NCI-H2081 treated with DMSO at 0.1 percent for 48 hours (cell line): ENCODE measurements at regions not wholly inside any gene's neighbourhood (a gene's known extent, or its start where the extent isn't known, plus 50 kb on each side); places are given as distances from the start of the nearest gene placed in this dataset.

Experiments
- DNase-seq: peaks from one replicate; lab custom pipeline; 2025; lab: John Stamatoyannopoulos, UW

DNA sequence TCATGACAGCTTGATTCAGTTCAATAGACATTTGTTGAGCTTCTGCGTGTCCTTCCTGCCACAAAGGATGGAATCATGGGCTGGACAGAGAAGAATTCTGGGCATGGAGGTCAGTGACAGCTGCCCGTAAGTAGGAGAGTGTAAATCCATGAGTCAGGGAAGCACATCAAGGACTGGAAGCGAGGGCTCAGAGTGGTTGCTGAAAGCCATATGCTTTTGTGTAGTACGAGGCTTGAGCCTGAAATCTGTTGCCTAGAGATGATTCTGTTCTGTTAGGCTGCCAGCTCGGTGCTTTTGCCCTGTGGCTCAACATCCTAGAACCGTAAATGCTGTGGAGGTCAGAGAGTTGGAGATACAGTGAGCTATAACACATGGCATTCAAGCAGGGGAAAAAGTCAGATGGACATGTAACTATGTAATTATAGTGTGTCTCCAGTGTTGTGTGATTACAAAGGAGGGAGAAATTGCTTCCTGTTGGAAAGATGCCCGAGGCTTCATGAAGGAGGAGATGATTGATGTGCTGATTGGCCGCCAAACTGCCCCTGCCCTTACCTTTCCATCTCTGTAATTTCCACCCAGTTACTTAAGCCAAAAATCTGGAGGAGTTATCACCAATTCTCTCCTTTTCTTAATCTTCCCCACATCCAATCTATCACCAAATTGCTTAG lies 92.8 kb upstream of the CACNA1E start:
- DNase-seq = peak; percentile 93

- no peak for DNase-seq
These were observed 91.9 kb upstream of the CACNA1E start for GRCh38 chr1:181391301-181391900.

- DNase-seq = no peak
These were observed 91.2 kb upstream of the CACNA1E start for GRCh38 chr1:181392133-181392532.

DNA sequence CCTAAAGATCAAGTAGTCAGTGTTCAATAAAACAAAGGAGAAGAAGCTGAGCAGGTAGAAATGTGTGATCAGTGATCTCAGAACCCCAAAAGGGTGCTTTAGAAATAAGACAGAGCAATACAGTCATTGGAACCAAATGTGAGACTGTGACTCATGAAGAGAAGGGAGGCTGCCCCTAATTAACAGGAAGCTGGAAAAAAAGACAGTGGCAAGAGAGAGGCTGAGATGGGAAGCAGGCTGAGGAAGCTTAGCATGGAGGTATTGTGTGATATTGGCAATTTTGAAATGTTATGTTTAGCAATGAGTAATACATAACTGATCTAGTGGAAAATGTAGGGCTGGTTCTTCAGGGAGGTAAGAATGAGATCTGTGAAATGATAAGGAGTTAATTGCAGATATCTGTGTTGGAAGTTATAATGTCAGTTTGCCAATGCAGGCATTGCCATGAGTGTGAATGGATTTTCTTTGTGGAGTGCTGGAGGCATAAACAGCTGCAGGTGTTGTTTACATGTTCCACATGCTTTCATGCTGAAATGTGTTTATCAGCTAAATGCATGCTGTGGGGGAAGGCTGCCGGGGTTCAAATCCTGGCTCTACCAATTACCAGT lies 90.6 kb upstream of the CACNA1E start:
- no peak for DNase-seq

DNA sequence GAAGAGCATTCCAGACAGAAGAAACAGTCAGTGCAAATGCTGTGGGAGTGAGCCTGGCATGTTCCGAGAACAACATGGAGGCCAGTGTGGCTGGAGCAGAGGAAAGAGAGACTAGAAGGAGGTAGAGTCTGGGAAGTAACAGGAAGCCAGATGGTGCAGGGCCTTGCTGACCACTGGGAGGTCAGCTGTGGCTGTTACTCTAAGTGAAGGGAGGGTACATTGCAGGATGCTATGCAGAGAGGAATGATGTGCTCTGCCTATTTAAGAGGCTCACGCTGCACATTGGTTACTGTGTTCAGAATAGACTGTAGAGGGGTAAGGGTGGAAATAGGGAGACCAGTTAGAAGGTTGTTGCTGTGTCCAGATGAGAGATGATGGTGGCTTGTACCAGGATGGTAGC lies 88.6 kb upstream of the CACNA1E start:
- no peak for DNase-seq

- no peak for DNase-seq
These were observed 87.1 kb upstream of the CACNA1E start for GRCh38 chr1:181396171-181396670.

- no peak for DNase-seq
These were observed 86.5 kb upstream of the CACNA1E start for GRCh38 chr1:181396811-181397210.

GRCh38 chr1:181397845-181398244 lies 85.5 kb upstream of the CACNA1E start:
- DNase-seq = no peak

GRCh38 chr1:181398544-181398943 lies 84.8 kb upstream of the CACNA1E start:
- no peak for DNase-seq

GRCh38 chr1:181405584-181405983 lies 77.7 kb upstream of the CACNA1E start:
- no peak for DNase-seq

DNA sequence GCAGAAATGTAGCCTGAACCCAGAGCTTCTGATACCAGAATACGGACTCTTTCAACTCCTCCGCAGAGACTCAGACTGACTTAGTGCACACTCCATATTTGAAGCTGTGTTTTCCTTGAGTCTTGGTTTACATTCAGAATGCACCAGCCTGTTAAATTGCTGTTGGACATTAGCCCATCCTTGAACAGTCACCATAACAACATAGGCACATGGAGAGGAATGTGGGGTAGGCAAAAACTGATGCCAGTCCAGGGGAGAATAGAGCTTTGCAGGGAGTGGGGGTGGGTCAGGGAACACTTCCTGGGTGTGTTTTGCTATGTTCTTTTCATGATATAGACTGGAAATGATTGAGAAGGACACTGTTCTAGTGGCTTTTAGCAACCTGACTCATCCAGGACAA lies 76.3 kb upstream of the CACNA1E start:
- no peak for DNase-seq

DNA sequence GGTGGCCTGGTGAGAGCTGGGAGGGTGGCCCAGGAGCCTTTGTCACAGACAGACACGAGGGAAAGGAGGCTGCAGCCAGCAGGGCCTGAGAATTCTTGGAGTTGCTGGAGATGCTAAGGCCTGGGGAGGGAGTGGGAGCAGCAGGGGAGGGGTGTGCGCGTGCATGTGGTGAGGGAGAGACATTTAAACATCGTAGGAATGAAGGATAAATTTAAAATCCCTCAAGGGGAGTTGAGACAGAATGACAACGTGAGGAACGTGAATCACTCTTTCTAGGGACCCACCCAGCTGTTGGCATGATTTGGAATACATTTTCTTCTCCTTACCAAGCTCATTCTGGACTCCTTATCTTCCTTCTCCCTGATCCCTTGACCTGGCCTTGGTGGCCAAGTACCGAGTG lies 73.3 kb upstream of the CACNA1E start:
- DNase-seq = no peak

DNA sequence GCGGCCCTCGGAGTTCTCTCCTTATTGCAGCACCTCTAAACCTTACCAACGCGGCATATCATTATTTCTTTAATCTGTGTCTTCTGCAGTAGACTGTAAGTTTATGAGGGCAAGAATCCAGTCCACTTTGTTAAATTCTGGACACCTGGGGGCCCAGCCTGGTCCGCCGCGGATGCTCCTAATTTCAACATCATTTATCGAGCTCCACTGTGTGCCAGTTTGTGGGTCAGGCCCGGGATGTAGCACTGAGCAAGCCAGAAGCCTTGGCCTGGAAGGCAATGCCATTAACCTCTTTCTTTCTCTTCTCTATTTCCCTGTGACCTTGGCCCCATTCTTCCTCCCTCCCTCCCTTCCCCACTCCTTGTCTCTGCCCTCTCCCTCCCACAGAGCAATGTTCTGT lies 70.6 kb upstream of the CACNA1E start:
- DNase-seq = no peak

DNA sequence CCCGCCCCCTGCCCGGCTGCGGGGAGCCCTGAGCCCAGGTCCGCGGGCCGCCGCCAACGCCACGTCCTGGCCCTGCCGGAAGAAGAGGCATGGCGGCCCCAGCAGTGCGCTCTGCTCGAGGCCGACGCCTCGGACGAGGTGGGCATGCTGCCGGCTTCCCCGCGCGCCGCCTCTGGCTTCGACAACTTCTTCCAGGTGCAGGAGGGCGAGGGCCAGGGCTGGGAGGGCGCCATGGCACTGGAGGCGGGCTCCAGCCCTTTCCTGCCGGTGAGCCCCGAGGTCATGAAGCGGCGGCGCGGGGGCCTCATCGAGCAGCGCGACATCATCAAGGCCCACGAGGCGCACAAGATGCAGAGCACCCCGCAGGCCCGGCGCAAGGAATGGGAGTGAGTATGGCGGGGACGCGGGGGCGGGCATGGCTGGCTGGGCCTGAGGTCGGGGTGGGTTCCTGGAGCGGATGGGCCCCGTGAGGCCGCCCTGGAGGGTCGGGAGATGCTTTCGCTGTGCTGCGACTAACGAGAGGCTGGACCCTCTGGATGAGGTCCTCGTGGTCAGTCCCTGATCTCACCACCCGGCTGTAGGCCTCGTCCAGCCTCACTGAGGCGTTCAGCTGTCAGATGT lies 70.0 kb upstream of the CACNA1E start:
- no peak for DNase-seq

DNA sequence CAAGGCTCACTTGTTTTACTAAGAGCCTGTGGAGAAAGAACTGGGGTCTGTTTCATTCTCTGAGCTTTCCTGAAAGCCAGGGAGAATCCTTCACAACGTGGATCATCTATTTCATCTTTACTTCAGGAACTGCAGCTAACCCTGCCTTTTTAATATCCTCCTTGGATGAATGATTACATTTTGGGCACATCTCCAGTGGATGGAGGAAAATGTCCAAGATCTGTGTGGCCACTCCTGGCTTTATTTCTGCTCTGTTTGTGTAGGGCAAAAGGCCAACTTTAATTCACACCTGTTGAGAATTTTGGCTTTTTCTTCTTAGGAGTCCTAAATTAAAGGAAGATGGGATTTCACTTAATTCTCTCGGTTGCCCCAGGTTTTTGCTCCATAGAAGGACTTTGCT lies 69.5 kb upstream of the CACNA1E start:
- no peak for DNase-seq

GRCh38 chr1:181416268-181416860 lies 67.0 kb upstream of the CACNA1E start:
- no peak for DNase-seq

DNA sequence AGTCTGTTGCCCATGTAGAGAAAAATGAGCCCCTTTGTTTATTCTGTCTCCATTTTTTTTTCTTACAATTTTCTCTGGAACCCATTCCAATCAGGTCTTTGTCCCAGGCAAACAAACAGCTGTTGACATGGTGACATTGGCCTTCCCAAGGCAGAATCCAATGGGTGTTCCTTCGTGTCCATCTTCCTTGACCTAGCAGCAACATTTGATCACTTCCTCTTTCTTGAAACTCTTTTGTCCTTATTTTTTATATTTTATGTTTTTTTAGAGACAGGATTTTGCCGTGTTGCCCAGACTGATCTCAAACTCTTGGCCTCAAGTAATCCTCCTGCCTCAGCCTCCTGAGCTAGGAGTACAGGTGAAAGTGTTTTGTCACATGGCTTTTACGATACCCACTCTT lies 65.4 kb upstream of the CACNA1E start:
- DNase-seq = no peak

GRCh38 chr1:181423301-181423918 lies 59.9 kb upstream of the CACNA1E start:
- DNase-seq = peak; percentile 47

DNA sequence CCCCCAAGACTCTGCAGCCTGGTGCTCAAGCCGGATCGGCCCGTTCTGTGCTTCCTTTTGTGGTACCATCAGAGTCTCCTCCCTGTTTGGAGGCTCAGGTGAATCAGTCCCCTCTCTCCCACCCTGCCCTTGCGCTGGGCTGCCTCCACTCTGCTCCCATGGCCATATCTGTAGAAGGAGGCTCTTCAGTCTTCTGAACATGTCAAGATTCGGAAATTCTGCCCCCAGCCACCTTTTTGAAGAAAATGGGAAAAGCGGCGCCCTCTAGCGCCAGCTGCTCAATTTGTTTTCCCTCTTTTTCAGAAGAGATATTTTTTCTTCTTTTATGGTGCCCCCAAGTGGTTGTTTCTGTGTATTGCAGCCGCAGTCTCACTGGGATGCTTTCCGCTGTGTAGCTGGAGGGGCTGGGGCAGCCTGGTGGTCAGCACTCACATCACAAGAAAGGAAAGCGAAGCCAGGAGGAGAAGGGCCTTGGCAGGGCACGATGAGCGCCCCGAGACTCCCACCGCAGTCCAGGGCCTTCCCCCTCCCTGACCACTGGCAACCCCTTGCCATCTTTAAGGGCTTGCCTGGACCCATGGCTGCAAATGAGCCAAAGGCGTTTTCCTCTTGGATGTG lies 58.4 kb upstream of the CACNA1E start:
- DNase-seq = peak; percentile 44

GRCh38 chr1:181425566-181425965 lies 57.8 kb upstream of the CACNA1E start:
- DNase-seq = no peak

DNA sequence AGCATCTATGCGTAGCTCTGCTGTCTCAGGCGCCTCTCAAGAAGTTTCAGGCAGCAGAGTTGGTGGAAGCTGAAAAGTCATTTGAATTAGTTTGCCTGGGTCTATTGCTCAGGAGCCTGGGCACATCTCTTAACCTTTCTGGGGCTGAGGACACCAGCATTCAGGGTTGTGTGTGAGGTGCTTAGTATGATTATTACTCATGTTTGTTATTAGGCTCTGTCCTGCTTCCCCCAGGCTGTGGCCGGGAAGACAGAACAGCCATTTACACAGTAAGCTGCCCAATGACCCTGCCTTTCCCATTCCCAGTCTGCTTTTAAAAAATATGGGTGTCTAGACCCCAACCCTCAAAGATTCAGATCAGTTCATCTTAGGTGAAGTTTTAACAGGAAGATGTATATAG lies 53.9 kb upstream of the CACNA1E start:
- DNase-seq = no peak
